ENCODE measurements at regions not wholly inside any gene's neighbourhood (a gene's known extent, or its start where the extent isn't known, plus 50 kb on each side); places are given as distances from the start of the nearest gene placed in this dataset.

- TF ChIP-seq, protein P1, sequence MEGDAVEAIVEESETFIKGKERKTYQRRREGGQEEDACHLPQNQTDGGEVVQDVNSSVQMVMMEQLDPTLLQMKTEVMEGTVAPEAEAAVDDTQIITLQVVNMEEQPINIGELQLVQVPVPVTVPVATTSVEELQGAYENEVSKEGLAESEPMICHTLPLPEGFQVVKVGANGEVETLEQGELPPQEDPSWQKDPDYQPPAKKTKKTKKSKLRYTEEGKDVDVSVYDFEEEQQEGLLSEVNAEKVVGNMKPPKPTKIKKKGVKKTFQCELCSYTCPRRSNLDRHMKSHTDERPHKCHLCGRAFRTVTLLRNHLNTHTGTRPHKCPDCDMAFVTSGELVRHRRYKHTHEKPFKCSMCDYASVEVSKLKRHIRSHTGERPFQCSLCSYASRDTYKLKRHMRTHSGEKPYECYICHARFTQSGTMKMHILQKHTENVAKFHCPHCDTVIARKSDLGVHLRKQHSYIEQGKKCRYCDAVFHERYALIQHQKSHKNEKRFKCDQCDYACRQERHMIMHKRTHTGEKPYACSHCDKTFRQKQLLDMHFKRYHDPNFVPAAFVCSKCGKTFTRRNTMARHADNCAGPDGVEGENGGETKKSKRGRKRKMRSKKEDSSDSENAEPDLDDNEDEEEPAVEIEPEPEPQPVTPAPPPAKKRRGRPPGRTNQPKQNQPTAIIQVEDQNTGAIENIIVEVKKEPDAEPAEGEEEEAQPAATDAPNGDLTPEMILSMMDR (IDR thresholded peaks at IDR 0.05; ENCODE audit: insufficient read depth, low read length) = no peak
- no peak for TF ChIP-seq POLR2AphosphoS5 (IDR thresholded peaks at IDR 0.05; ENCODE audit: low read depth)
Measured at GRCh38 chr3:43917361-43917760, 226.6 kb downstream of the ABHD5 start.

Measured in HL-60 (cell line).